Keratinocyte (primary cell): ENCODE measurements at regions not wholly inside any gene's neighbourhood (a gene's known extent, or its start where the extent isn't known, plus 50 kb on each side); places are given as distances from the start of the nearest gene placed in this dataset.

Experiments used
- DNase-seq: peaks from one replicate; pipeline ENCODE4 v3.0.0-alpha.2; 2011; ENCODE audit warnings: low read depth, missing footprints, low spot score
- FAIRE-seq: peaks from 2 replicates; lab custom pipeline; 2011; peaks lifted over from hg19 to GRCh38; lab: Jason Lieb, UNC
- H2AFZ ChIP-seq: 2 replicates; pipeline ENCODE4 v1.6.0; 2012; ENCODE audit warnings: low read length, control low read depth, inconsistent platforms; ENCODE audit not compliant: control insufficient read depth
- H3K27ac ChIP-seq: 2 replicates; pipeline ENCODE4 v1.5.1; 2011; ENCODE audit warnings: low read length; ENCODE audit not compliant: control insufficient read depth, insufficient read depth
- H3K27me3 ChIP-seq: 3 replicates; pipeline ENCODE4 v1.6.0; 2011; ENCODE audit warnings: low read length; ENCODE audit not compliant: control insufficient read depth, insufficient read depth; ENCODE audit errors: extremely low read depth
- H3K36me3 ChIP-seq, 2 experiments: 2 replicates in 1 of 2; 3 replicates in 1 of 2; pipeline ENCODE4 v1.5.1; 2011; ENCODE audit warnings: low read length in 2 of 2, mild to moderate bottlenecking in 1 of 2; ENCODE audit not compliant: control insufficient read depth in 2 of 2, insufficient read depth in 2 of 2; ENCODE audit errors: extremely low read depth in 1 of 2
- H3K4me1 ChIP-seq: 3 replicates; pipeline ENCODE4 v1.5.1; 2011; ENCODE audit warnings: low read length; ENCODE audit not compliant: control insufficient read depth, insufficient read depth; ENCODE audit errors: extremely low read depth
- H3K4me2 ChIP-seq: 3 replicates; pipeline ENCODE4 v1.6.0; 2011; ENCODE audit warnings: low read depth, low read length; ENCODE audit not compliant: control insufficient read depth, insufficient read depth; ENCODE audit errors: extremely low read depth
- H3K4me3 ChIP-seq, 3 experiments: fragments of 200-600 bp in 1 of 3; sonication (generic) in 1 of 3; 2 replicates in 2 of 3; 3 replicates in 1 of 3; pipeline ENCODE4 v1.5.1; 2011 to 2016; ENCODE audit warnings: low read length in 3 of 3, mild to moderate bottlenecking in 3 of 3, control low read depth in 2 of 3, inconsistent platforms in 1 of 3, low read depth in 1 of 3, mixed read lengths in 1 of 3, mixed run types in 1 of 3, moderate library complexity in 1 of 3; ENCODE audit not compliant: control insufficient read depth in 2 of 3, insufficient read depth in 2 of 3; ENCODE audit errors: extremely low read depth in 1 of 3
- H3K79me2 ChIP-seq: 2 replicates; pipeline ENCODE4 v1.6.0; 2012; ENCODE audit warnings: low read length; ENCODE audit not compliant: control insufficient read depth, insufficient read depth
- H3K9ac ChIP-seq: 3 replicates; pipeline ENCODE4 v1.6.0; 2011; ENCODE audit warnings: low read length; ENCODE audit not compliant: control insufficient read depth, insufficient read depth; ENCODE audit errors: extremely low read depth
- H3K9me1 ChIP-seq: 3 replicates; pipeline ENCODE4 v1.6.0; 2011; ENCODE audit warnings: low read length; ENCODE audit not compliant: control insufficient read depth, insufficient read depth; ENCODE audit errors: extremely low read depth
- H3K9me3 ChIP-seq: 2 replicates; pipeline ENCODE4 v1.5.1; 2012; ENCODE audit warnings: low read depth, low read length; ENCODE audit not compliant: control insufficient read depth
- H4K20me1 ChIP-seq: 3 replicates; pipeline ENCODE4 v1.6.0; 2011; ENCODE audit warnings: low read length; ENCODE audit not compliant: control insufficient read depth, insufficient read depth; ENCODE audit errors: extremely low read depth
- CTCF ChIP-seq, 3 experiments: IDR thresholded peaks in 1 of 3; conservative IDR thresholded peaks in 1 of 3; optimal IDR thresholded peaks in 1 of 3; 2 replicates in 2 of 3; 3 replicates in 1 of 3; pipeline versions ENCODE3 to v1.5.1; 2011; ENCODE audit warnings: low read length in 3 of 3, mild to moderate bottlenecking in 3 of 3, moderate library complexity in 2 of 3, control low read depth in 1 of 3, inconsistent platforms in 1 of 3; ENCODE audit not compliant: insufficient read depth in 2 of 3; ENCODE audit errors: extremely low read depth in 1 of 3
- EZH2 ChIP-seq: IDR thresholded peaks from one replicate; pipeline ENCODE4 v1.6.1; 2012; ENCODE audit warnings: inconsistent platforms, mild to moderate bottlenecking, low read length, moderate library complexity
- dilution Hi-C: fragments of 300-500 bp; cut with MboI; formaldehyde crosslinking; loops from one replicate; pipeline ENCODE4 v1.7.0; 2020; ENCODE audit warnings: low sequenced_read_pairs; ENCODE audit not compliant: extremely low pct_ligation_motif_present

DNA sequence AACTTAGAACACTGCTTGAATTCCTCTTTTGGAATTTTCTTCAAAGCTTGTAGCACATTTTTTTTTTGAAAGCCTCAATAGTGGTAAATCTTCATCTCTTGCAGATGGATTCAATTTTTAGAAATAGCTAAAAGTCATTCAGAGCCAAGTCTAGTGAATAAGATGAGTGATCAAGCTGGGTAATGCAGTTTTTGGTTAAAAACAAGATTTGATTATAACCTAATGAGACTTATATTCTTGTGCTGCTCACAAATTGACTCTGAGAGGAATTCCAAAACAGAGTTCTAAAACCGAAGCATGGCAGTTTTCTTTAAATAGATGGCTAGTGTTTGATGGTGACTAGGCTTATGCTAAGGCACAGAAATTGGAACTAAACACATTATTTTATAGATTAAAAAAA is 2072.6 kb upstream of the CELF4 start:
- Histone ChIP-seq H4K20me1 (no peaks in the 10 kb centered on the region), H3K36me3 (no peaks in the 10 kb centered on the region), H3K4me2 (no peak overlapping the region), H3K27me3 (no peaks in the 10 kb centered on the region), H2AFZ (no peak overlapping the region), H3K9me1 (no peaks in the 10 kb centered on the region), H3K4me3 (no peak overlapping the region), H3K27ac (no peak overlapping the region), H3K4me1 (no peaks in the 10 kb centered on the region), H3K9me3 (no peaks in the 10 kb centered on the region), H3K9ac (no peak overlapping the region), H3K79me2 (no peaks in the 10 kb centered on the region)
- no peak for DNase-seq
- dilution Hi-C loops, result no loop called here
- TF ChIP-seq EZH2 (no peak), CTCF (optimal IDR thresholded peaks at IDR 0.05 in 1 of 3, IDR thresholded peaks at IDR 0.05 in 1 of 3, conservative IDR thresholded peaks at IDR 0.05 in 1 of 3; ENCODE audit: extremely low read depth in 1 of 3, insufficient read depth in 2 of 3, low read length in 3 of 3) (no peak)
- FAIRE-seq, result no peak

DNA sequence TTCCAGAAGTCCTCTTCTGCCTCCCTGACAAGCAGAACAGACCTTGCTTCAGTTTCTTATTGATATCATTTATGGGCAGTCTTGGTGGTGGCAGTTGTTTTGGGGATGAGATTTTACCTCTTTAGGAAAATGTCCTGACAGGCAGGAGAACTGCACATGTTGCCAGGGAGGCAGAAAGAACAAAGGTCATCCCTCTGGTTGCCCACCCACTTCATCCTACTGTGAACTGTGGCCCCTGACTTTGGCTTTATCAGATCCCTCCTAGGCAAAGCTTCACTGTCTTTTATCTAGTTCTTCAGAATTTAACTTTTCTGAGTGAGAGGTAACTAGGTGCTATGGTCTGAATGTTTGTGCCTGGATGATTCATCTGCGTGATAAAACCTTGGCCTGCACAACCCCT is 2071.3 kb upstream of the CELF4 start:
- no peak for FAIRE-seq
- H3K79me2 ChIP-seq, result no peaks in the 10 kb centered on the region
- H3K4me2 ChIP-seq, result no peak overlapping the region
- H4K20me1 ChIP-seq, result no peaks in the 10 kb centered on the region
- H3K9me1 ChIP-seq, result no peaks in the 10 kb centered on the region
- no peak overlapping the region for H2AFZ ChIP-seq
- H3K4me1 ChIP-seq, result no peaks in the 10 kb centered on the region
- no peak for TF ChIP-seq CTCF (optimal IDR thresholded peaks at IDR 0.05 in 1 of 3, IDR thresholded peaks at IDR 0.05 in 1 of 3, conservative IDR thresholded peaks at IDR 0.05 in 1 of 3; ENCODE audit: extremely low read depth in 1 of 3, insufficient read depth in 2 of 3, low read length in 3 of 3)
- H3K9me3 ChIP-seq, result no peaks in the 10 kb centered on the region
- H3K27ac ChIP-seq, result no peak overlapping the region
- H3K9ac ChIP-seq, result no peak overlapping the region
- H3K36me3 ChIP-seq, result no peaks in the 10 kb centered on the region
- H3K4me3 ChIP-seq, result no peak overlapping the region
- H3K27me3 ChIP-seq, result no peaks in the 10 kb centered on the region
- no peak for DNase-seq
- dilution Hi-C loops, result no loop called here
